ENCODE measurements at regions not wholly inside any gene's neighbourhood (a gene's known extent, or its start where the extent isn't known, plus 50 kb on each side); places are given as distances from the start of the nearest gene placed in this dataset.

DNA sequence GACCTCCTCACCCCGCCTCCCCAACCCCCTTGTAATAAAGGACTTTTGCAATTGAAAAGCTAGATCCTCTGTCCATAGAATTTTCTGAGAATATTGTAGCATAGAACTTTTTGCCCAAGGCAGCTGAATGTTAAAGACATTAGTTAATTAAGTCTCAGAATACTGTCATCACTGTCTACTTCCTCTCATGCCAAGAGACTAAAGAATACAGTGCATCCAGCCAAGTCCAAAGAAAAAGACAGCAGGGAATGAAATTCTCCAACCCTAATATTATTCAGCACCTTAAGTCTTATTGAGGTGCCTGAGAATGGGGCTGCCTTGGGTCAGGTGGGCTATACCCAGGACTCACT lies 313.3 kb upstream of the GATB start:
- ChIA-PET SMC1A (ENCODE audit: uncharacterized antibody, unreplicated experiment) (interaction anchor here (1.2 to 1.8 kb wide), 6 partner anchors 23 to 234 kb away, joined by 3 to 4 read pairs (median 4); no protein-coding TSS in a partner anchor), CTCF (interaction anchor here (1.2 kb wide), 1 partner anchor 28 kb away, joined by 3 read pairs; no protein-coding TSS in a partner anchor), RAD21 (ENCODE audit: unreplicated experiment) (interaction anchor here (0.7 to 1.0 kb wide), 3 partner anchors 61 to 327 kb away, joined by 3 read pairs; no protein-coding TSS in a partner anchor), POLR2A (interaction anchor here (0.6 kb wide), 3 partner anchors 194 to 332 kb away, joined by 3 to 4 read pairs (median 4); no protein-coding TSS in a partner anchor)
- no peaks in the 10 kb centered on the region for H3K4me1 ChIP-seq (ENCODE audit: control insufficient read depth, insufficient read depth, low read length)
- in situ Hi-C loops (cut with MboI), result no loop called here
- no peak overlapping the region for H3K4me2 ChIP-seq (ENCODE audit: control insufficient read depth, insufficient read depth)
- intact Hi-C loops (cut with micrococcal nuclease; ENCODE audit: unreplicated experiment), result no loop called here
- no peak overlapping the region for H3K9ac ChIP-seq (ENCODE audit: control insufficient read depth, insufficient read depth, low read length)
- 0% methylated on average over 1 of the region's 1 CpG for WGBS (ENCODE audit: insufficient coverage, insufficient replicate concordance, low lambda C conversion rate, missing lambda C conversion rate)
- ATAC-seq (no peak), DNase-seq (ENCODE audit: low read depth, low spot score) (no peak), FAIRE-seq (no peak)
- H3K36me3 ChIP-seq (ENCODE audit: control insufficient read depth in 2 of 2, insufficient read depth in 2 of 2, low read length in 1 of 2), result no peaks in the 10 kb centered on the region
- H3K79me2 ChIP-seq (ENCODE audit: control insufficient read depth, insufficient read depth, low read length), result no peaks in the 10 kb centered on the region
- no peak for TF ChIP-seq CEBPB (IDR thresholded peaks at IDR 0.05; ENCODE audit: borderline replicate concordance in 1 of 2, low read depth in 2 of 2, low read length in 2 of 2)
- TF ChIP-seq, protein P1, sequence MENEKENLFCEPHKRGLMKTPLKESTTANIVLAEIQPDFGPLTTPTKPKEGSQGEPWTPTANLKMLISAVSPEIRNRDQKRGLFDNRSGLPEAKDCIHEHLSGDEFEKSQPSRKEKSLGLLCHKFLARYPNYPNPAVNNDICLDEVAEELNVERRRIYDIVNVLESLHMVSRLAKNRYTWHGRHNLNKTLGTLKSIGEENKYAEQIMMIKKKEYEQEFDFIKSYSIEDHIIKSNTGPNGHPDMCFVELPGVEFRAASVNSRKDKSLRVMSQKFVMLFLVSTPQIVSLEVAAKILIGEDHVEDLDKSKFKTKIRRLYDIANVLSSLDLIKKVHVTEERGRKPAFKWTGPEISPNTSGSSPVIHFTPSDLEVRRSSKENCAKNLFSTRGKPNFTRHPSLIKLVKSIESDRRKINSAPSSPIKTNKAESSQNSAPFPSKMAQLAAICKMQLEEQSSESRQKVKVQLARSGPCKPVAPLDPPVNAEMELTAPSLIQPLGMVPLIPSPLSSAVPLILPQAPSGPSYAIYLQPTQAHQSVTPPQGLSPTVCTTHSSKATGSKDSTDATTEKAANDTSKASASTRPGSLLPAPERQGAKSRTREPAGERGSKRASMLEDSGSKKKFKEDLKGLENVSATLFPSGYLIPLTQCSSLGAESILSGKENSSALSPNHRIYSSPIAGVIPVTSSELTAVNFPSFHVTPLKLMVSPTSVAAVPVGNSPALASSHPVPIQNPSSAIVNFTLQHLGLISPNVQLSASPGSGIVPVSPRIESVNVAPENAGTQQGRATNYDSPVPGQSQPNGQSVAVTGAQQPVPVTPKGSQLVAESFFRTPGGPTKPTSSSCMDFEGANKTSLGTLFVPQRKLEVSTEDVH (IDR thresholded peaks at IDR 0.05; ENCODE audit: low read depth, partially characterized antibody), result no peak
- TF ChIP-seq, protein P2, sequence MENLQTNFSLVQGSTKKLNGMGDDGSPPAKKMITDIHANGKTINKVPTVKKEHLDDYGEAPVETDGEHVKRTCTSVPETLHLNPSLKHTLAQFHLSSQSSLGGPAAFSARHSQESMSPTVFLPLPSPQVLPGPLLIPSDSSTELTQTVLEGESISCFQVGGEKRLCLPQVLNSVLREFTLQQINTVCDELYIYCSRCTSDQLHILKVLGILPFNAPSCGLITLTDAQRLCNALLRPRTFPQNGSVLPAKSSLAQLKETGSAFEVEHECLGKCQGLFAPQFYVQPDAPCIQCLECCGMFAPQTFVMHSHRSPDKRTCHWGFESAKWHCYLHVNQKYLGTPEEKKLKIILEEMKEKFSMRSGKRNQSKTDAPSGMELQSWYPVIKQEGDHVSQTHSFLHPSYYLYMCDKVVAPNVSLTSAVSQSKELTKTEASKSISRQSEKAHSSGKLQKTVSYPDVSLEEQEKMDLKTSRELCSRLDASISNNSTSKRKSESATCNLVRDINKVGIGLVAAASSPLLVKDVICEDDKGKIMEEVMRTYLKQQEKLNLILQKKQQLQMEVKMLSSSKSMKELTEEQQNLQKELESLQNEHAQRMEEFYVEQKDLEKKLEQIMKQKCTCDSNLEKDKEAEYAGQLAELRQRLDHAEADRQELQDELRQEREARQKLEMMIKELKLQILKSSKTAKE (IDR thresholded peaks at IDR 0.05; ENCODE audit: low read depth, poor library complexity, severe bottlenecking), result no peak
- TF ChIP-seq EZH2 (IDR thresholded peaks at IDR 0.05; ENCODE audit: borderline replicate concordance, control insufficient read depth, low read depth, low read length), result no peak
- TF ChIP-seq, protein P3, sequence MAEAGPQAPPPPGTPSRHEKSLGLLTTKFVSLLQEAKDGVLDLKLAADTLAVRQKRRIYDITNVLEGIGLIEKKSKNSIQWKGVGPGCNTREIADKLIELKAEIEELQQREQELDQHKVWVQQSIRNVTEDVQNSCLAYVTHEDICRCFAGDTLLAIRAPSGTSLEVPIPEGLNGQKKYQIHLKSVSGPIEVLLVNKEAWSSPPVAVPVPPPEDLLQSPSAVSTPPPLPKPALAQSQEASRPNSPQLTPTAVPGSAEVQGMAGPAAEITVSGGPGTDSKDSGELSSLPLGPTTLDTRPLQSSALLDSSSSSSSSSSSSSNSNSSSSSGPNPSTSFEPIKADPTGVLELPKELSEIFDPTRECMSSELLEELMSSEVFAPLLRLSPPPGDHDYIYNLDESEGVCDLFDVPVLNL (IDR thresholded peaks at IDR 0.05; ENCODE audit: low read depth, low read length), result no peak
- TF ChIP-seq NR2F1 (conservative IDR thresholded peaks at IDR 0.05), result no peak
- H2AFZ ChIP-seq (ENCODE audit: control insufficient read depth, low read depth, low read length), result no peak overlapping the region
- no peaks in the 10 kb centered on the region for H4K20me1 ChIP-seq (ENCODE audit: control insufficient read depth, insufficient read depth)
- no peaks in the 10 kb centered on the region for H3K9me3 ChIP-seq (replicated peaks; ENCODE audit: control insufficient read depth, insufficient read depth, low read length)
- no TSS peak for BruUV-seq (replicated peaks)
- no peak overlapping the region for H3K4me3 ChIP-seq
- H3K27me3 ChIP-seq (replicated peaks in 1 of 2; ENCODE audit: control insufficient read depth in 2 of 2, insufficient read depth in 2 of 2, low read length in 1 of 2), result no peaks in the 10 kb centered on the region
- no peak overlapping the region for H3K27ac ChIP-seq (ENCODE audit: control insufficient read depth, insufficient read depth)

Measured in GM12878 (cell line).